DMS153 treated with DMSO at 0.1 percent for 48 hours (cell line): ENCODE measurements at regions not wholly inside any gene's neighbourhood (a gene's known extent, or its start where the extent isn't known, plus 50 kb on each side); places are given as distances from the start of the nearest gene placed in this dataset.
"Not testable (repeated sequence)": the region's sequence is repeated elsewhere in the genome, so short reads cannot be mapped to it uniquely, and the experiment has no call there.

ENCODE experiments used
- DNase-seq: peaks from one replicate; lab custom pipeline; 2025; ENCODE audit not compliant: unreplicated experiment; lab: John Stamatoyannopoulos, UW

GRCh38 chr21:36207577-36208320, 51.1 kb downstream of the DOP1B start:
- DNase-seq = no peak

- DNase-seq = no peak
Observed at GRCh38 chr21:36208326-36209013, 51.8 kb downstream of the DOP1B start.

- peak; percentile 32 for DNase-seq
Observed at GRCh38 chr21:36209626-36210171, 53.1 kb downstream of the DOP1B start.

- no peak for DNase-seq
Observed at GRCh38 chr21:36210779-36211659, 54.4 kb downstream of the DOP1B start.

- DNase-seq = no peak
Observed at GRCh38 chr21:36211660-36212512, 55.3 kb downstream of the DOP1B start.

- DNase-seq = no peak
Observed at GRCh38 chr21:36212513-36212780, 55.8 kb downstream of the DOP1B start.

- no peak for DNase-seq
Observed at GRCh38 chr21:36214561-36214960, 57.9 kb downstream of the DOP1B start.

- DNase-seq = no peak
Observed at GRCh38 chr21:36217743-36218142, 61.1 kb downstream of the DOP1B start.

GRCh38 chr21:36218691-36219090, 62.1 kb downstream of the DOP1B start:
- DNase-seq = no peak

GRCh38 chr21:36223451-36223850, 66.8 kb downstream of the DOP1B start:
- DNase-seq = no peak

- no peak for DNase-seq
Observed at GRCh38 chr21:36229181-36229580, 72.6 kb downstream of the DOP1B start.

GRCh38 chr21:36231444-36231843, 74.8 kb downstream of the DOP1B start:
- DNase-seq = not testable (repeated sequence)

- DNase-seq = no peak
Observed at GRCh38 chr21:36232641-36233040, 76.0 kb downstream of the DOP1B start.

GRCh38 chr21:36235058-36235582, 78.5 kb downstream of the DOP1B start:
- DNase-seq = no peak

- no peak for DNase-seq
Observed at GRCh38 chr21:36236052-36236730, 79.6 kb downstream of the DOP1B start.

- no peak for DNase-seq
Observed at GRCh38 chr21:36237441-36237840, 80.8 kb downstream of the DOP1B start.

- DNase-seq = no peak
Observed at GRCh38 chr21:36239585-36239984, 80.4 kb upstream of the MORC3 start.

GRCh38 chr21:36241717-36242116, 78.3 kb upstream of the MORC3 start:
- no peak for DNase-seq

- DNase-seq = no peak
Observed at GRCh38 chr21:36245115-36245514, 74.9 kb upstream of the MORC3 start.

- DNase-seq = no peak
Observed at GRCh38 chr21:36245649-36246048, 74.3 kb upstream of the MORC3 start.
